LNCAP (cell line): ENCODE measurements at regions not wholly inside any gene's neighbourhood (a gene's known extent, or its start where the extent isn't known, plus 50 kb on each side); places are given as distances from the start of the nearest gene placed in this dataset.

ENCODE experiments used
- TF ChIP-seq, protein P1 (sequence below): fragments of 450-650 bp; IDR thresholded peaks from 2 replicates; pipeline ENCODE4 v1.5.1; 2017; ENCODE audit warnings: mild to moderate bottlenecking

GRCh38 chr1:81517987-81518386 lies 282.7 kb upstream of the ADGRL2 start:
- TF ChIP-seq, protein P1, sequence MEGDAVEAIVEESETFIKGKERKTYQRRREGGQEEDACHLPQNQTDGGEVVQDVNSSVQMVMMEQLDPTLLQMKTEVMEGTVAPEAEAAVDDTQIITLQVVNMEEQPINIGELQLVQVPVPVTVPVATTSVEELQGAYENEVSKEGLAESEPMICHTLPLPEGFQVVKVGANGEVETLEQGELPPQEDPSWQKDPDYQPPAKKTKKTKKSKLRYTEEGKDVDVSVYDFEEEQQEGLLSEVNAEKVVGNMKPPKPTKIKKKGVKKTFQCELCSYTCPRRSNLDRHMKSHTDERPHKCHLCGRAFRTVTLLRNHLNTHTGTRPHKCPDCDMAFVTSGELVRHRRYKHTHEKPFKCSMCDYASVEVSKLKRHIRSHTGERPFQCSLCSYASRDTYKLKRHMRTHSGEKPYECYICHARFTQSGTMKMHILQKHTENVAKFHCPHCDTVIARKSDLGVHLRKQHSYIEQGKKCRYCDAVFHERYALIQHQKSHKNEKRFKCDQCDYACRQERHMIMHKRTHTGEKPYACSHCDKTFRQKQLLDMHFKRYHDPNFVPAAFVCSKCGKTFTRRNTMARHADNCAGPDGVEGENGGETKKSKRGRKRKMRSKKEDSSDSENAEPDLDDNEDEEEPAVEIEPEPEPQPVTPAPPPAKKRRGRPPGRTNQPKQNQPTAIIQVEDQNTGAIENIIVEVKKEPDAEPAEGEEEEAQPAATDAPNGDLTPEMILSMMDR = no peak

GRCh38 chr1:81513796-81514354 lies 286.9 kb upstream of the ADGRL2 start:
- TF ChIP-seq, protein P1 = no peak

DNA sequence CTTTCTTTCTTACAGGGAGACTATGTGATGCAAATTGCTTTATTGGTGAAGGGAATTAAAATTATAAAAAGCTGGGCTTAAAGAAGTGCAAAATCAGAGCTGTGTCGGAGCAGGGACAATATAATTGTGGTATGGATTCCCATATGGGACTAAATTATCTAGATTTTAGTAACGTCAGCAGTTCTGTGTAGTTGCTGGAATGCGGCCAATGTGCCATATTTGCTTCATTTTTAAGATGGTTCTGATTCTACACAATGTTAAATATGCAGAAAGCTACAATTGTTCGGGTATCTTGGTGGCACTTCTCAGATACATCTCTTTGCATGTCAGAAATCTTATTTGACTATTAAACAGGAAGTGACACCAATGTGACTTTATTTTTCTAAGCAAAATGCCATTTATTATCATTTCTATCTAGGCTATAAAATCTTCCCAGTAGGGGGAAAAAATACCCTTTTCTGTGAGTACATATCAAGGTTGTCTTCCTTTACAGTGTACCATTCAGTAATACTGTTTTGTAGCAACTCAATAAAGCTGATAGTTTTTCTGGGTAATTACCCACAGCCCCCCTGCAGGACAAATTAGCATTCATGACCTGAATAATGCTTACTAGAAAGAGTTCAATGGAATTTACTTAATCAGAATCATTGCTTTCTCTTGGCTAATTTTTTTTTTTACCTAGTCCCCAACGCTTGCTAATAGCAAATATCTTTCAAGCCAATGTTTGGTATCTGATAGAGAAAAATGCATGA lies 288.3 kb upstream of the ADGRL2 start:
- TF ChIP-seq, protein P1 = no peak

- TF ChIP-seq, protein P1 = no peak
Measured at GRCh38 chr1:81511281-81511680, 289.5 kb upstream of the ADGRL2 start.

- TF ChIP-seq, protein P1 = no peak
Measured at GRCh38 chr1:81510701-81511100, 290.0 kb upstream of the ADGRL2 start.

- TF ChIP-seq, protein P1 = no peak
Measured at GRCh38 chr1:81509594-81509993, 291.1 kb upstream of the ADGRL2 start.

- TF ChIP-seq, protein P1 = no peak
Measured at GRCh38 chr1:81506699-81507098, 294.0 kb upstream of the ADGRL2 start.
